Liver (tissue), 7 donors: ENCODE measurements at regions not wholly inside any gene's neighbourhood (a gene's known extent, or its start where the extent isn't known, plus 50 kb on each side); places are given as distances from the start of the nearest gene placed in this dataset.

ENCODE experiments used
- DNase-seq: peaks from one replicate; pipeline ENCODE4 v3.0.0-alpha.2; 2017; ENCODE audit warnings: low spot score
- H3K27ac ChIP-seq, 2 donors: one replicate each; pipeline ENCODE4 v1.7.0; 2013; ENCODE audit warnings: inconsistent platforms in 2 of 2, low read length in 2 of 2, control low read depth in 1 of 2, low read depth in 1 of 2, mild to moderate bottlenecking in 1 of 2
- H3K27me3 ChIP-seq, 4 donors: one replicate each; pipeline versions ENCODE4 v1.6.1 to v1.7.0; 2013; ENCODE audit warnings: low read length in 3 of 4, inconsistent platforms in 1 of 4, mild to moderate bottlenecking in 1 of 4, moderate library complexity in 1 of 4; ENCODE audit not compliant: control insufficient read depth in 4 of 4, insufficient read depth in 4 of 4
- H3K36me3 ChIP-seq, 4 donors: one replicate each; pipeline versions ENCODE4 v1.6.1 to v1.7.0; 2013; ENCODE audit warnings: low read length in 3 of 4, mild to moderate bottlenecking in 3 of 4, low read depth in 1 of 4, moderate library complexity in 1 of 4; ENCODE audit not compliant: control insufficient read depth in 4 of 4, insufficient read depth in 3 of 4
- H3K4me1 ChIP-seq, 4 donors: one replicate each; pipeline versions ENCODE4 v1.6.1 to v1.7.0; 2013; ENCODE audit warnings: low read length in 3 of 4, mild to moderate bottlenecking in 3 of 4, moderate library complexity in 1 of 4; ENCODE audit not compliant: control insufficient read depth in 4 of 4, insufficient read depth in 4 of 4
- H3K4me3 ChIP-seq, 3 donors: one replicate each; pipeline versions ENCODE4 v1.6.1 to v1.7.0; 2013; ENCODE audit warnings: low read length in 3 of 3, control low read depth in 1 of 3, low read depth in 1 of 3, mild to moderate bottlenecking in 1 of 3
- H3K9ac ChIP-seq, 2 donors: one replicate each; pipeline ENCODE4 v1.7.0; 2013; ENCODE audit warnings: low read length in 2 of 2, mild to moderate bottlenecking in 2 of 2, moderate library complexity in 2 of 2, control low read depth in 1 of 2, low read depth in 1 of 2
- H3K9me3 ChIP-seq, 4 donors: one replicate each; pipeline versions ENCODE4 v1.6.1 to v1.7.0; 2013; ENCODE audit warnings: low read length in 3 of 4; ENCODE audit not compliant: control insufficient read depth in 4 of 4
- ATF3 ChIP-seq: IDR thresholded peaks from 2 replicates; pipeline ENCODE4 v1.6.1; 2016; ENCODE audit warnings: antibody characterized with exemption
- EGR1 ChIP-seq, 2 donors: IDR thresholded peaks; 2 replicates each; pipeline ENCODE4 v1.6.1; 2016 to 2018; ENCODE audit warnings: antibody characterized with exemption in 2 of 2, low read depth in 2 of 2
- FOXA1 ChIP-seq: IDR thresholded peaks from 2 replicates; pipeline ENCODE4 v1.6.1; 2016; ENCODE audit warnings: antibody characterized with exemption
- FOXA2 ChIP-seq: IDR thresholded peaks from 2 replicates; pipeline ENCODE4 v1.6.1; 2016; ENCODE audit warnings: antibody characterized with exemption
- HNF4A ChIP-seq, 2 donors: conservative IDR thresholded peaks; 2 replicates each; pipeline ENCODE4 v1.6.1; 2016; ENCODE audit warnings: antibody characterized with exemption in 2 of 2, mild to moderate bottlenecking in 2 of 2
- HNF4G ChIP-seq: IDR thresholded peaks from 2 replicates; pipeline ENCODE4 v1.6.1; 2016; ENCODE audit warnings: antibody characterized with exemption
- JUND ChIP-seq, 2 donors: IDR thresholded peaks; 2 replicates each; pipeline ENCODE4 v1.6.1; 2016; ENCODE audit warnings: antibody characterized with exemption in 2 of 2
- MAX ChIP-seq: IDR thresholded peaks from 2 replicates; pipeline ENCODE4 v1.6.1; 2016; ENCODE audit warnings: antibody characterized with exemption
- NR2F2 ChIP-seq: IDR thresholded peaks from 2 replicates; pipeline ENCODE4 v1.6.1; 2016; ENCODE audit warnings: antibody characterized with exemption
- RAD21 ChIP-seq, 2 donors: IDR thresholded peaks; 2 replicates each; pipeline ENCODE4 v1.6.1; 2016; ENCODE audit warnings: antibody characterized with exemption in 2 of 2, mild to moderate bottlenecking in 2 of 2
- REST ChIP-seq: IDR thresholded peaks from 2 replicates; pipeline ENCODE4 v1.6.1; 2016; ENCODE audit warnings: antibody characterized with exemption, mild to moderate bottlenecking
- RXRA ChIP-seq, 2 donors: IDR thresholded peaks; 2 replicates each; pipeline ENCODE4 v1.6.1; 2017 to 2018; ENCODE audit warnings: antibody characterized with exemption in 2 of 2, mild to moderate bottlenecking in 1 of 2
- SP1 ChIP-seq: IDR thresholded peaks from 2 replicates; pipeline ENCODE4 v1.6.1; 2018; ENCODE audit warnings: antibody characterized with exemption, mild to moderate bottlenecking
- TAF1 ChIP-seq: conservative IDR thresholded peaks from 2 replicates; pipeline ENCODE4 v1.6.1; 2016; ENCODE audit warnings: antibody characterized with exemption, mild to moderate bottlenecking
- YY1 ChIP-seq: IDR thresholded peaks from 2 replicates; pipeline ENCODE4 v1.6.1; 2016; ENCODE audit warnings: antibody characterized with exemption, mild to moderate bottlenecking
- ZBTB33 ChIP-seq: IDR thresholded peaks from 2 replicates; pipeline ENCODE4 v1.6.1; 2016; ENCODE audit warnings: antibody characterized with exemption
- WGBS: extraction: QIAGEN DNeasy Blood & Tissue Kit; methylation state at CpG from one replicate; pipeline ENCODE4 v1.1.7; 2013; 5-methylcytosine and 5-hydroxymethylcytosine counted together
- donor health status: healthy.
- donor health status: healthy.
- donor health status: healthy.
- donor health status: healthy.

GRCh38 chr15:94644433-94644832, 413.1 kb downstream of the MCTP2 start:
- no peak overlapping the region for H3K9ac ChIP-seq
- H3K27ac ChIP-seq, result no peak overlapping the region
- H3K36me3 ChIP-seq, result no peaks in the 10 kb centered on the region
- no peaks in the 10 kb centered on the region for H3K4me1 ChIP-seq
- no peaks in the 10 kb centered on the region for H3K27me3 ChIP-seq
- no peaks in the 10 kb centered on the region for H3K9me3 ChIP-seq
- DNase-seq, result no peak
- TF ChIP-seq HNF4A (conservative IDR thresholded peaks at IDR 0.05) (no peak), ZBTB33 (no peak), SP1 (no peak), RXRA (IDR thresholded peaks at IDR 0.05) (no peak), FOXA2 (no peak), REST (no peak), ATF3 (no peak)
- WGBS, result 40% methylated on average over 1 of the region's 1 CpG
- no peak overlapping the region for H3K4me3 ChIP-seq

- 71% methylated on average over 6 of the region's 6 CpGs for WGBS
- H3K27ac ChIP-seq, result no peak overlapping the region
- DNase-seq, result no peak
- no peaks in the 10 kb centered on the region for H3K9me3 ChIP-seq
- no peaks in the 10 kb centered on the region for H3K36me3 ChIP-seq
- H3K9ac ChIP-seq, result no peak overlapping the region
- no peaks in the 10 kb centered on the region for H3K27me3 ChIP-seq
- H3K4me1 ChIP-seq, result no peaks in the 10 kb centered on the region
- no peak overlapping the region for H3K4me3 ChIP-seq
- TF ChIP-seq MAX, result no peak
- no peak for TF ChIP-seq JUND (IDR thresholded peaks at IDR 0.05)
- TF ChIP-seq FOXA2, result no peak
- no peak for TF ChIP-seq RAD21 (IDR thresholded peaks at IDR 0.05)
- TF ChIP-seq NR2F2, result no peak
- TF ChIP-seq RXRA (IDR thresholded peaks at IDR 0.05), result no peak
- no peak for TF ChIP-seq ATF3
- no peak for TF ChIP-seq YY1
- no peak for TF ChIP-seq HNF4G
- TF ChIP-seq FOXA1, result no peak
- TF ChIP-seq SP1, result no peak
- no peak for TF ChIP-seq TAF1
- TF ChIP-seq EGR1 (IDR thresholded peaks at IDR 0.05; ENCODE audit: low read depth in 2 of 2), result no peak
- TF ChIP-seq REST, result no peak
These were observed 421.7 kb downstream of the MCTP2 start for GRCh38 chr15:94653071-94653470.
